WI38 (cell line): ENCODE measurements at regions not wholly inside any gene's neighbourhood (a gene's known extent, or its start where the extent isn't known, plus 50 kb on each side); places are given as distances from the start of the nearest gene placed in this dataset.

Experiments used
- H3K4me3 ChIP-seq: 2 replicates; pipeline ENCODE4 v1.5.1; 2011; ENCODE audit warnings: low read depth, mild to moderate bottlenecking, control low read depth, low read length
- CTCF ChIP-seq: IDR thresholded peaks from 2 replicates; pipeline ENCODE4 v1.5.1; 2012; ENCODE audit warnings: low read depth, mild to moderate bottlenecking, control low read depth, low read length

GRCh38 chr2:196233021-196233804, 61.8 kb upstream of the STK17B start:
- TF ChIP-seq CTCF, result no peak
- no peak overlapping the region for H3K4me3 ChIP-seq

DNA sequence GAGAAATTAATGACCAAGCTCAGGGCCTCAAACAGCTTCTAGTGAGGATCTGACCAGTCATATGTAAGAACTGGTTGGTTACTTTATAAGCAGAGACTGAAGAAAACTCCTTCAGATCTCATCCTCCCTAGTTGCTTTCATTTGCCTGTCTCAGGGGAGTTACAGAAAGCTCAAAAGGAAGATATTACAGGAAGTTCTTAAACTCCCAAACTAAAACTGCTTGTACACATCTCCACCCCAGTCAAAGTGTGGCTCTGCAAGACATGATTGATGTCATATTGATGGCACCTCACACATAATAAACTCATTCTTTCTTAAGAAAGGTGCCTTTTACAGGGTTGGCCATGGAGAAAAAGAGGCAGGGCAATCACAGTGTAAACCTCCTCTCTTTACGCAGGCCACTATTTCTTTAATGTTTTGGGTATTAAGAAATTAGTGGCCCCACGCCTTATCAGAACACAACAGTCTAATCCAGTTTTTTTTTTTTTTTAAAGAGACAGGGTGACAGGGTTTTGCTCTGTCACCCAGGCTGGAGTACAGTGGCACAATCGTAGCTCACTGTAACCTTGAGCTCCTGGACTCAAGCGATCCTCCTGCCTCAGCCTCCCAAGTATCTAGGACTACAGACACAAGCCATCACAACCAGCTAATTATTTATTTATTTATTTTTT, 62.6 kb upstream of the STK17B start:
- no peak for TF ChIP-seq CTCF
- no peak overlapping the region for H3K4me3 ChIP-seq

GRCh38 chr2:196234672-196235071, 63.3 kb upstream of the STK17B start:
- H3K4me3 ChIP-seq, result no peak overlapping the region
- TF ChIP-seq CTCF, result no peak

GRCh38 chr2:196238836-196239380, 67.5 kb upstream of the STK17B start:
- TF ChIP-seq CTCF, result no peak
- no peak overlapping the region for H3K4me3 ChIP-seq

DNA sequence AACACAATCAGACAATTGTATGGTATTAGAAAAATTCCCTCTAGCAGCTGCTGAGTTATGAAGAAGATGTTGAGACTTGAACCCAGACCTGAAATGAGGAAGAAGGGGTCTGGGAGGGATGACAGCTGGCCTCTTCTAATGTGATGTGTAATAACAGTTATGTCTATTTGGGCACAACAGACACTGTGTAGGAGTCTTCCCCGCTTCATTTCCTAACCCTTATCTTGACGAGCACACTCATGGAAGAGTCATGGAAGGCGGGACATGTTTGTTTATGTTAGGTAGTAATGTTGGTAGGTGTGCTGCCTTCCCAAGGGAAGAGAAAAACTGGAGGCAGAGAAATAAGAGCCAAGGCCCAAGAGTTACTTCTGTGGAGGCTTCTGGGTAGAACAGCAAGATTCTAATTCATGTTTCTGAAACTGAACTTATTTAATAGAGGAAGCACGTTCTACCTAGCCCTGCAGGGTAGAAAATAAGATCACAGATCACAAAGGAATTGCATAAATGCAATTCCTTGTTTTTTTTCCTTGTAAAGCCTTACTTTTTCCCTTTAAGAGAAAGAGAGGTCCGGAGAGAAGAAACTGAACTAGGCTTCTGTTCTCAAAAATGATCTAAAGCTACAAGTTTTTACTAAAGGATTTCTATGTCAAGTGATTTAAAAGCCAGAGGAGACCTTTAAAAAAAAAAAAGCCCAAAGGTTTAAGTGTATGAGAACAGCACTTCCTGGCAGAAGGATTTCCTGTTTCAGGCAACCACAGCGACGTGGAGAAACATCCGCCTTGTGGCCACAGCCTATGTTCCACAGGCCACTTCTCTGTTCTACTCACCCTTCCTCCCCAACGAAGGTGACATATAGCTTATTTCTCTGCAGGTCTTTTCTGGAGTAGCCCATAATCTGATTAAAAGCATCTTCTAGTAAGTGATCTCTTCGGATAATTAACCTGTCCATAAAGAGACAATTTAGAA, 68.5 kb upstream of the STK17B start:
- TF ChIP-seq CTCF, result no peak
- no peak overlapping the region for H3K4me3 ChIP-seq

DNA sequence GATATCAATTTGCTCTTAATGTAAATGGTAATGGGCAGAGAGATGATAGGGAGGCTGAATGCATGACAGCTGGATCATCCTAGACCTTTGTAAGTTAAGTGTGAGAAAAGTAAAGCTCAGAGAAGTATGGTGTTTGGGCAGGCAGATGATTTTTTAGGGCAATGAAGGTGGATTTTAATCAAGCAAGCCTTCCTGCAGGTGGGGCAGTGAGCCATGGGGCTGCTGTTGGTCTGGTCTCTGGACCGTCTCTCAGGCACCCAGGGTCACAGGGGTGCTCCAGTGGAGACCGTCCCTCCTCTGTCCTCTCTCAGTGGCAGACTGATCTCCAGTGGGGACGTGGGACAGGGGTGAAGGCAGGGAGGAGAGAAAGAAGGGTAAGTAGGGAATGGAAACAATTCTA, 69.8 kb upstream of the STK17B start:
- no peak overlapping the region for H3K4me3 ChIP-seq

More for the DNA sequence above, 69.8 kb upstream of the STK17B start:
- TF ChIP-seq CTCF, result no peak
